HG03565 (cell line): ENCODE measurements at regions not wholly inside any gene's neighbourhood (a gene's known extent, or its start where the extent isn't known, plus 50 kb on each side); places are given as distances from the start of the nearest gene placed in this dataset.
"Not testable (repeated sequence)": the region's sequence is repeated elsewhere in the genome, so short reads cannot be mapped to it uniquely, and the experiment has no call there.

Experiments used
- ATAC-seq: cut with Tn5 transposase; IDR thresholded peaks from one replicate; pipeline ENCODE4 v1.9.1; 2021; ENCODE audit warnings: mild to moderate bottlenecking, moderate library complexity; ENCODE audit not compliant: unreplicated experiment

DNA sequence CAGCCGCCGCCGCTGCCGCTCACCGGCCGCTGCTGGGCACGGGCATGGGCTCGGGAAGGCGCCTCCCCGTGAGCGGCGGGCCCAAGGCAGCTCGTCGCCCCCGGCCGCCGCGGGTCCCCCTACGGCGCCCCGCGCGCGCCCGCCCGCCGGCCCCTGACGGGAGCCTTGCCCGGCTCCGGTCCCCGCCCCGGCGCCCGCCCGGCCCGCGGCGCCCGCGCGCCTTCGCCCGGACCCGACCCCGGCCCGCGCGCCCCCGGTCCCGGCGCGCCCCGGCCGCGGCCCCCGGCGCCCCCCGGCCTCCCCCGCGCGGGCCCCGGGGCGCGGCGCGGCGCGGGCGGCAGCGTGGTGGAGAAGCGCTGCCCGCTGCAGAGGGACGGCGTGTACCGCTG lies 177.7 kb downstream of the OR4M2 start:
- ATAC-seq, result no peak

DNA sequence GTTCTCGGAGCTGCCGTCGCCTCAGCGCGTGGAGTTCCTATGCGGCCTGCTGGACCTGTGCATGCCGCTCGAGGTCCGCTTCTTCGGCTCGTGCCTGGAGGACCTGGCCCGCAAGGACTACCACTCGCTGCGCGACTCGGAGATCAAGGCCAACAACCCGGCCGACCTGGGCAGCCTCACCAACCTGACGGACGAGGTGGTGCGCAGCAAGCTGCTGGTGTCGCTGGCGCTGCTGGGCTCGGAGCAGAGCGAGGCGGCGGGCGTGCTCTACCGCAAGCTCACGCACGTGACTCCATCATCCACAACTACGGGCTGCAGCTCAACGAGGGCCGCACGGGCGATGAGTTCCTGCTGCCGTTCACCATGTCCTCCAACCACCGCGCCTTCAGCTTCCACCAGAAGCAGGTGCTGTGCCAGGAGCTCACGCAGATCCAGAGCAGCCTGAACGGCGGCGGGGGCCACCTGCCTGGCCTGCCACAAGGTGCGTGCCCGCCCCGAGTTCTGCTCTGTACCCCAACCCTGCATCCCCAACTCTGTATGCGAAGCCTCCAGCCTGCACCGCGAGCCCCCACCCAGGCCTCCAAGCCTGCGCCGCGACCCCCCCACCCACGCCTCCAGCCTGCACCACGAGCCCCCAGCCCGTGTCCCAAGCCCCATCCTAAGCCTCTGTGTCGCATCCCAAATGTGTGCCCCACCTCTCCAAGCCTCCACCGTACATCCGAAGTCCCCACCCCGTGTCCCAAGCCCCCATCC lies 178.2 kb downstream of the OR4M2 start:
- ATAC-seq, result no peak

GRCh38 chr15:22259151-22259750 lies 178.9 kb downstream of the OR4M2 start:
- ATAC-seq, result not testable (repeated sequence)

GRCh38 chr15:22259881-22260421 lies 179.6 kb downstream of the OR4M2 start:
- no peak for ATAC-seq

GRCh38 chr15:22262613-22263020 lies 182.3 kb downstream of the OR4M2 start:
- no peak for ATAC-seq

DNA sequence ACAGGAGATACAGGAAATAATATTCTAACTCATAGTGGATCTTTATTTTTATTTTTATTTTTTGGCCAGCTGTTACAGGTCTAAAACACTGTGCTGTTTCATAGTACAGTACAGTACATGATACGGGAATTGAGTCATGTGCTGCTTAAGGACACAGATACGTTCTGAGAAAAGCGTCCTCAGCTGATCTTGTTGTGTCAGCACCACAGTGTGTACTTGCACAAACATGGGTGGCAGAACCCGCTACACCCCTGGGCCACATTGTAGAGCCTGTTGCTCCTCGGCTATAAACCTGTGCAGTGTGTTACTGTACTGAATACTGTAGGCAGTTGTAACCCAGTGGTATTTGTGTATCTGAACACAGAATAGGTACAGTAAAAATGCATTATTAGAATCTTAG lies 183.4 kb downstream of the OR4M2 start:
- ATAC-seq, result no peak

- ATAC-seq, result not testable (repeated sequence)
Measured at GRCh38 chr15:22264272-22264671, 183.9 kb downstream of the OR4M2 start.

DNA sequence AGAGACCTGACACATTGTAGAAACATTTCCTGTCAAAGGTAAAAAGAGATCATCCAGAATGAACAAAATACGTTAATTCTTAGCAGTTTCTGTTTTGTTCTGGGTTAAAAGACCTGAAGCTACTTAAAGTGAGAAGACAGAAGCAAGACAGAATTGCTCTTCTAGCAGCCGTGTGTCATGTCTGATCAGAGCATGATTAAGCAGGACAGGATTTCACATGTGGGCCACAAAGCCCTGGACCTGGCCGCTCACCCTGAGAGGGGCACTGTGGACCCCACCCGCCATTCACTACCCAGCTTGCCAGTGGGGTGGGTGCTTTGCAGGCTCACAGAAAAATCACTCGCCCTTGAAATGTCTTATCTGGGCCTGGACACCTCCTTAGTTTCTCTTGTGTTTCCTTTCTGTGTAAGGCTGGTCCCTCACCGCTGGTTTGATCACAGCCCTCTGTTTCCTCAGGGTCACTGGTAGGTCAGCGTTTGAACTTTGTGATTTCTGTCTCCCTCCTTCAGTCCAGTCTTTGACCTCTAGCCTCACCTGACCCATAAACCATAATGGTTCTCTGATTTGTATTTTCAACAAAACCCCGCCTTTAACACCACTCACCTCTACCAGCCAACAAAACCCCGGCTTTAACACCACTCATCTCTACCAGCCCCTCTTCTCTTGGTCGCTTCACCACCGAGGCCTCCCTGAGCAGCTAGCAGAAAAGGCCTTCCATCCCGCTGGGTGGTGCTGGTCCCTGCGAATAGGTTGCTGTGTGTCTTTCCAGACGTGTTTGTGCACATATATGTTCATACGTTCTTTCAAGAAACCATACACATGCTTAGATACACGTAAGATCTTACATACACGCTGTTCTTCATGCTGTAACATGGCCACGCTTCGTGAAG lies 185.0 kb downstream of the OR4M2 start:
- ATAC-seq, result no peak

- ATAC-seq, result no peak
Measured at GRCh38 chr15:22265970-22266369, 185.6 kb downstream of the OR4M2 start.

- ATAC-seq, result no peak
Measured at GRCh38 chr15:22267761-22268160, 187.4 kb downstream of the OR4M2 start.

GRCh38 chr15:22268201-22268600 lies 187.9 kb downstream of the OR4M2 start:
- ATAC-seq, result not testable (repeated sequence)

- not testable (repeated sequence) for ATAC-seq
Measured at GRCh38 chr15:22268654-22269053, 188.3 kb downstream of the OR4M2 start.

- ATAC-seq, result not testable (repeated sequence)
Measured at GRCh38 chr15:22272286-22273160, 186.2 kb upstream of the GOLGA6L22 start.

GRCh38 chr15:22273185-22273584 lies 185.5 kb upstream of the GOLGA6L22 start:
- not testable (repeated sequence) for ATAC-seq

DNA sequence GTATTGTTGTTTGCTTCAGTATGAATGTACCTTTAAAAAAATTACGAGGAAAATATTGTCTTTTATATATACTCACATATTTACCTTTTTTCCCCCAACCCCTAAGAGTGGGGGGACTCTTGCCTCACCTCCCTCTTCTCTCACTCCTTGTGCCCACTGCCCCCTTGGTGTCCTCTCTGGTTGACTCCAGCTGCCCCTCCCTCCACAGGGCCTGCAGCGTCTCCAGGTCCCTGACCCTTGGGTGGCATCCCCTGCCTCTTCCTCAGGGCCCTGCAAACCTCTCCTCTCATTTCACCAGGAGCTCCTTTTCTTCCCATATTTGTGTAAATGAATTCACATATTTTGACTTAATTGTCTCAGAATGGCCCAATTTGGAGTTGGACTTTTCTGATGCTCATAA lies 184.3 kb upstream of the GOLGA6L22 start:
- not testable (repeated sequence) for ATAC-seq

DNA sequence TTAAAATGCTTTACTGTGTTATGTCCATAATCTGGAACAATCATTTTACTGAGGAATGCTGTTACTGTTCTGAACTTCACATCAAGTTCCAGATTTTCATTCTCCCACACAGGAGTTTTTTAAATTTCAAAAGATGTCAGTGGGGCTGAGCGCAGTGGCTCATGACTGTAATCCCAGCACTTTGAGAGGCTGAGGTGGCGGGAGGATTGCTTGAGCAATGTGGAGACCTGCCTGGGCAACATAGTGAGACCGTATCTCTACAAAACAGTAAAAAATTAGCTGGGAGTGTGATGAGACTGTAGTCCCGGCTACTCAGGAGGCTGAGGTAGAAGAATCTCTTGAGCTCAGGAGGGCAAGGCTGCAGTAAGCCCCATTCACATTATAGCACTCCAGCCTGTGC lies 177.9 kb upstream of the GOLGA6L22 start:
- not testable (repeated sequence) for ATAC-seq

GRCh38 chr15:22282794-22283533 lies 175.7 kb upstream of the GOLGA6L22 start:
- peak; percentile 43 for ATAC-seq

- ATAC-seq, result not testable (repeated sequence)
Measured at GRCh38 chr15:22284795-22285420, 173.8 kb upstream of the GOLGA6L22 start.

GRCh38 chr15:22291054-22291453 lies 167.6 kb upstream of the GOLGA6L22 start:
- not testable (repeated sequence) for ATAC-seq
